ENCODE measurements at regions not wholly inside any gene's neighbourhood (a gene's known extent, or its start where the extent isn't known, plus 50 kb on each side); places are given as distances from the start of the nearest gene placed in this dataset.
"Not testable (repeated sequence)": the region's sequence is repeated elsewhere in the genome, so short reads cannot be mapped to it uniquely, and the experiment has no call there.

GRCh38 chr6:16834242-16834641 lies 73.0 kb upstream of the ATXN1 start:
- no peak for DNase-seq (ENCODE audit: low read depth in 4 of 4, low spot score in 3 of 4)

DNA sequence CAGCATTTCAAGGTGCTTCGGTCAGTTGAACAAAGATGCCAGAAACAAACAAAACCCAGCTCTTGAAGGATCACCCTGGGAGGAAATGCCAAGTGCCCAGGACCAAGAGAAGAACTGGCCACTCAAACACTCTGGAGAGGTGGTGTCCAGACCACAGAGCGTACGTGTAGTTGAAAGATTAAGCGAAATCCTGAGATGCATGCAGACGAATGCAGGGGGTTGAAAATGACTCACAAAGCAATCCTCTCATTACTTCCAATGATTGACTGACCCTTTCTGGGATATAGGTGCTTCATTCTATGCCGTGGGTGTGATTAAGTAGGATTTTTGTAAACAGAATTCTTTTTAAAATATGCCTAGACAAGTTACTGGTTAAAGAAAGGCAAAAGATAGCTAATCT lies 71.5 kb upstream of the ATXN1 start:
- no peak for DNase-seq (ENCODE audit: low read depth in 4 of 4, low spot score in 3 of 4)

GRCh38 chr6:16832043-16832567 lies 70.8 kb upstream of the ATXN1 start:
- no peak for DNase-seq (ENCODE audit: low read depth in 4 of 4, low spot score in 3 of 4)

GRCh38 chr6:16831136-16831535 lies 69.9 kb upstream of the ATXN1 start:
- DNase-seq (ENCODE audit: low read depth in 4 of 4, low spot score in 3 of 4) = no peak

DNA sequence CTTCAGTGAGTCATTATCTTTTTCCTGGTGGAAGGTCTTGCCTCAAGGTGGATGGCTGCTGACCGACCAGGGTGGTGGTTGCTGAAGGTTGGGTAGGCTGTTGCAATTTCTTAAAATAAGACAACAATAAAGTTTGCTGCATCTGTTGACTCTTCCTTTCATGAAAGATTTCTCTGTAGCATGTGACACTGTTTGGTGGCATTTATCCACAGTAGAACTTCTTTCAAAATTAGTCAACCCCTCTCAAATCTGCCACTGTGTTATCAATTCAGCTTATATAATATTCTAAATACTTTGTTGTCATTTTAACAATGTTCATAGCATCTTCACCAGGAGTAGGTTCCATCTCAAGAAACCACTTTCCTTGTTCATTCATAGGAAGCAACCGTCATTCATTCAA lies 66.8 kb upstream of the ATXN1 start:
- no peak for DNase-seq (ENCODE audit: low read depth in 4 of 4, low spot score in 3 of 4)

GRCh38 chr6:16827627-16828026 lies 66.4 kb upstream of the ATXN1 start:
- DNase-seq (ENCODE audit: low read depth in 4 of 4, low spot score in 3 of 4) = no peak

GRCh38 chr6:16825784-16826183 lies 64.5 kb upstream of the ATXN1 start:
- no peak for DNase-seq (ENCODE audit: low read depth in 4 of 4, low spot score in 3 of 4)

- no peak for DNase-seq (ENCODE audit: low read depth in 4 of 4, low spot score in 3 of 4)
Observed at GRCh38 chr6:16824845-16825685, 63.8 kb upstream of the ATXN1 start.

GRCh38 chr6:16823718-16824352 lies 62.6 kb upstream of the ATXN1 start:
- DNase-seq (ENCODE audit: low read depth in 4 of 4, low spot score in 3 of 4) = no peak

GRCh38 chr6:16822975-16823717 lies 61.9 kb upstream of the ATXN1 start:
- no peak for DNase-seq (ENCODE audit: low read depth in 4 of 4, low spot score in 3 of 4)

DNA sequence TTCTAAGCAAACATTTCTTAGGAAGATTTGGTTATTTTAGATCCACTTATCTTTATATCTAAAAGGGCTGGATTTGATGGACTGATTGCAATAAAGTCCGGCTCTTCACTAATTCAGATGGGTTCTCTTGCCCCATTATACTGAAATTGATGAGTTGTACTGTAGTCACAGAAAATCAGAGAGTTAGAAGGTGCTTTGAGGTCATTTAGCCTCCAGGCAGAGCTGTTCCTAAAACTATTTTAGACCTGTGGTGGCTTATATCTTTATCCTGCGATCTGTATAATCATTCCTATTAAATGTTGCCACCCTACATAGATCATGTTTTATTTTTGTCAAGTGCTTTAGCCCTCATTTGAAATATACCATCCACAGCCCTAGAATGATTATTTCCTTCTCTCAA lies 61.3 kb upstream of the ATXN1 start:
- DNase-seq (ENCODE audit: low read depth in 4 of 4, low spot score in 3 of 4) = no peak

DNA sequence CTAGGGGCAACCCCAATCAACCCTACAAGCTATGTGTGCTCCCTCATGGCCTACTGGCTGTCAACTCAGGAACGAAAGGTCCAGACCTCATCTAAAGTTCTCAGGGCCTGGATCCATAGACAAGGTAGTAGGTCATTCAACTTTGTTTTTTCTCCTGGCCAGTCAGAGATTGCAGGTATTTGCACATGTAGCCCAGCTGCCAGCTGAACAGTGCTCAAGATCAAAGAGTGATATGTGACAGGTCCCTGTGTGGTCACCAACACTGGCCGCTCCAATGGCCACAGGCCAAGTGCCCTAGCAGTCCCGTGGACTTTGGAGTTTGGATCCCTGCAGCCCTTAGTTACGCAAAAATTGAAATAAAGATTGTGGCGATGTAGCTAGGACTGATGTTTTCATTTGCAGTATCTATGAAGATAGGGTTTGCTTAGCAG lies 60.6 kb upstream of the ATXN1 start:
- DNase-seq (ENCODE audit: low read depth in 4 of 4, low spot score in 3 of 4) = no peak

- DNase-seq (ENCODE audit: low read depth in 4 of 4, low spot score in 3 of 4) = not testable (repeated sequence)
Observed at GRCh38 chr6:16820262-16820661, 59.0 kb upstream of the ATXN1 start.

DNA sequence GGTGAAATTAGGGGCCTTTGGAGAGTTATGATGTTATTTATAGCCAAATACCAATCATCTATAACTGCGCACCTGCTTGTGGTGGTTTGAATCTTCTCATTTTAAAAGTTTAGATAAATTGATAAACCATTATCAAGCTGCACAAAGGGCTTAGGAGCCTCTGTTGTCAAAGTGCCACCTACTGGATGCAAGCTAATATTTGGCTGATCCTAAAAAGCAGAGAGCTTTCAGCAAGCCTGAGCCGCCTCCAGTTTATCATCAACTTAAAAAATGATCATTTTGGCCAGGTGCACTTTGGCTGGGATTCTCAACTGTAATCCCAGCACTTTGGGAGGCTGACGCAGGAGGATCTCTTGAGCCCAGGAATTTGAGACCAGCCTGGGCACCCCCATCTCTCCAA lies 58.5 kb upstream of the ATXN1 start:
- no peak for DNase-seq (ENCODE audit: low read depth in 4 of 4, low spot score in 3 of 4)

GRCh38 chr6:16818992-16819626 lies 57.8 kb upstream of the ATXN1 start:
- no peak for DNase-seq (ENCODE audit: low read depth in 4 of 4, low spot score in 3 of 4)

DNA sequence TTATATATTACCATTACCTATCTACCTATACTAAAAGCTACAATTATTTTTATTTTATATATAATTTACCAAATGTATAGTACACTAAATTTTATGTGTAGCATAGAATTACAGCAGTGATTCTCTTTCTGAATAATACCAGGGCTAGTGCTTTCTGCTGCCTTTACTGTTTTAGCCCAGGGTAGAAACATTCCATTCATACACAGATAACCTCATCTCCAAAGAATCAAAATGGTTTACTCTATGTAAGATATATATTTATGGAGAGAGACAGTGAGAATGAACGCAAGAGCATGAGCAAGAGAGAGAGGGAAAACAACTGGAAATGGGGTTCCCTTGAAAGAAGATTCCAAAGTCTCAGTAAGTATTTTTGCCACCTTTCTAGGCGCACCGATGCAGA lies 56.3 kb upstream of the ATXN1 start:
- DNase-seq (ENCODE audit: low read depth in 4 of 4, low spot score in 3 of 4) = no peak

- no peak for DNase-seq (ENCODE audit: low read depth in 4 of 4, low spot score in 3 of 4)
Observed at GRCh38 chr6:16816891-16817290, 55.6 kb upstream of the ATXN1 start.

- no peak for DNase-seq (ENCODE audit: low read depth in 4 of 4, low spot score in 3 of 4)
Observed at GRCh38 chr6:16812993-16813392, 51.7 kb upstream of the ATXN1 start.

GRCh38 chr6:16811277-16811979 lies 50.2 kb upstream of the ATXN1 start:
- DNase-seq (ENCODE audit: low read depth in 4 of 4, low spot score in 3 of 4) = no peak

All from right renal pelvis (tissue), 4 donors.